Liver (tissue), 3 donors: ENCODE measurements at regions not wholly inside any gene's neighbourhood (a gene's known extent, or its start where the extent isn't known, plus 50 kb on each side); places are given as distances from the start of the nearest gene placed in this dataset.

Source experiments
- ATF3 ChIP-seq: IDR thresholded peaks from 2 replicates; pipeline ENCODE4 v1.6.1; 2016; ENCODE audit warnings: antibody characterized with exemption
- CTCF ChIP-seq: fragments of 150-350 bp; IDR thresholded peaks from 2 replicates; pipeline ENCODE4 v1.5.1; 2017; ENCODE audit warnings: improper control_type of control experiment, low read depth, low read length; ENCODE audit not compliant: missing input control
- EGR1 ChIP-seq, 2 donors: IDR thresholded peaks; 2 replicates each; pipeline ENCODE4 v1.6.1; 2016 to 2018; ENCODE audit warnings: antibody characterized with exemption in 2 of 2, low read depth in 2 of 2
- FOXA1 ChIP-seq: IDR thresholded peaks from 2 replicates; pipeline ENCODE4 v1.6.1; 2016; ENCODE audit warnings: antibody characterized with exemption
- GABPA ChIP-seq, 2 donors: IDR thresholded peaks in 1 of 2; conservative IDR thresholded peaks in 1 of 2; 2 replicates each; pipeline ENCODE4 v1.6.1; 2016; ENCODE audit warnings: antibody characterized with exemption in 2 of 2, mild to moderate bottlenecking in 1 of 2, moderate library complexity in 1 of 2
- HNF4A ChIP-seq, 2 donors: conservative IDR thresholded peaks; 2 replicates each; pipeline ENCODE4 v1.6.1; 2016; ENCODE audit warnings: antibody characterized with exemption in 2 of 2, mild to moderate bottlenecking in 2 of 2
- JUND ChIP-seq, 2 donors: IDR thresholded peaks; 2 replicates each; pipeline ENCODE4 v1.6.1; 2016; ENCODE audit warnings: antibody characterized with exemption in 2 of 2
- MAX ChIP-seq: IDR thresholded peaks from 2 replicates; pipeline ENCODE4 v1.6.1; 2016; ENCODE audit warnings: antibody characterized with exemption
- RAD21 ChIP-seq, 2 donors: IDR thresholded peaks; 2 replicates each; pipeline ENCODE4 v1.6.1; 2016; ENCODE audit warnings: antibody characterized with exemption in 2 of 2, mild to moderate bottlenecking in 2 of 2
- REST ChIP-seq: IDR thresholded peaks from 2 replicates; pipeline ENCODE4 v1.6.1; 2016; ENCODE audit warnings: antibody characterized with exemption, mild to moderate bottlenecking
- SP1 ChIP-seq: IDR thresholded peaks from 2 replicates; pipeline ENCODE4 v1.6.1; 2018; ENCODE audit warnings: antibody characterized with exemption, mild to moderate bottlenecking
- TAF1 ChIP-seq: conservative IDR thresholded peaks from 2 replicates; pipeline ENCODE4 v1.6.1; 2016; ENCODE audit warnings: antibody characterized with exemption, mild to moderate bottlenecking
- ZBTB33 ChIP-seq: IDR thresholded peaks from 2 replicates; pipeline ENCODE4 v1.6.1; 2016; ENCODE audit warnings: antibody characterized with exemption
- donor health status: healthy.
- donor health status: healthy.

GRCh38 chr15:31256378-31257265, 70.0 kb upstream of the KLF13 start:
- TF ChIP-seq CTCF: no peak
- TF ChIP-seq EGR1 (IDR thresholded peaks at IDR 0.05; ENCODE audit: low read depth in 2 of 2): no peak
- TF ChIP-seq RAD21 (IDR thresholded peaks at IDR 0.05): no peak
- no peak for TF ChIP-seq TAF1
- no peak for TF ChIP-seq JUND (IDR thresholded peaks at IDR 0.05)
- TF ChIP-seq REST: no peak
- TF ChIP-seq MAX: no peak
- no peak for TF ChIP-seq SP1
- no peak for TF ChIP-seq ATF3
- TF ChIP-seq GABPA (IDR thresholded peaks at IDR 0.05 in 1 of 2, conservative IDR thresholded peaks at IDR 0.05 in 1 of 2): no peak
- no peak for TF ChIP-seq HNF4A (conservative IDR thresholded peaks at IDR 0.05)
- TF ChIP-seq FOXA1: no peak
- TF ChIP-seq ZBTB33: no peak
